CD4-positive, alpha-beta T cell treated with Interleukin-6 at 100 ng/mL for 8 hours (primary cell): ENCODE measurements at regions not wholly inside any gene's neighbourhood (a gene's known extent, or its start where the extent isn't known, plus 50 kb on each side); places are given as distances from the start of the nearest gene placed in this dataset.

Experiments used
- DNase-seq: peaks from one replicate; pipeline ENCODE4 v3.0.0-alpha.2; 2020; ENCODE audit warnings: mixed read lengths, low spot score

DNA sequence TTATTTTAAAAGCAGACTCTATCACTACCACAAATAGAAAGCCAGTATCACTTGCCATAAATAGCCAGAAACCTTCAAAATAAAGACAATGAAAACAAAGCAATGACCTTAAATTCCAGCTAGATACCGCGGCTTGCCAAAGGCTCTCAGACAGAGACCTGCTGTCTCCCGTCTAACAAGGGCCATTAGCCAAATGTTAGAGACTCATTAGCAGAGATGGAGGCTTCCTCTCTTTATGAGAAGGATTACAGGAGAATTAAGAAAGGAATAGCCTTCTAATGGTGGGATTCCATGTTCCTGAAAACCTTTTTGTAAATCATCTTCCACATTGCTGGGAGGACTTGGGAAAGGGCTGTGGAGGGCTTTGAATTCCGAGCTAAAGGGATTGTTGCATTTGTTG is 206.7 kb downstream of the AACS start:
- no peak for DNase-seq

DNA sequence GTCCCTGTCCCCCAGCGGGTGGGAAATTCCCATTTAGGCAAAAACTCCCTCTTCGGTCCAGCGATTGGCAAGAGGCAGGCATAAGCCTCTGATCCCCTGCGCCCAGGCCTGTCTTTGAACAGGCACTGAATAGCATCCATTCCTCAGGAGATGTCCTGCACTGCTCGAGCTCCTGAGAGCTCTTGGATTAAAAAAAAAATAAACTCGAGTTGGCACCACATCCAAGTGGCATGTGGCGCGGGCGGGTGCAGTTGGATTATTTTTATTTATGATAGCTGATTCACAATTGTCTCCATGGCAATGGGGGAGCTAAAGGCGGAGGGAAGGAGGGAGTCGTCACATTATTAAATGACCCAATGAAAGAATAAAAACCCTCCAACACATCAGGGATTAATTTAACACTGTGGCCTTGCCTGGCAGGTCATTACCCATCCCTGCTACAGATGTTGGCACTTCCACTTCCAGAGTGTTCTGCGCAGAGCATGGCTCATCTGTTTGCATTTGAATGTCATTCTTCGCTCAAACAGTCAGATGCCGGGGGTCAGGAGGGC is 207.2 kb downstream of the AACS start:
- no peak for DNase-seq

DNA sequence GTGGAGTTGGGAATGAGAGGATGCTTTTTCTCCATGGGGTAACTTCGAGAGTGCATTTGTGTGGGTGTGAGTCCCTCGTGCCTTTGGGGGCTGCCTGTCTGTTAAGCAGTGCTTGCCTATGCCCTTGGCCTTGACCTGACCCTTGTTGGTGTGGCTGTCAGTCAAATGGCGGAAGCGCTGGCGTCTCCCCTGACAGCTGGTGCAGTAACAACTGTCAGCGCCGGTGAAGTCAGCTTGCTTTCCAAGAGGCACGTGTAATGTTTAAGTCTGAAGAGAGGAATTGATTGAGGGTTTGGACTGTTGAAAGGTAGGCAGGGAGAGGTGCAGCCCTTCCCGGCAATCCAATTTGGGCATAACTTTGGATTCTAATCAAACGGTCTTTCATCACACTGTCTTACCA is 211.3 kb downstream of the AACS start:
- no peak for DNase-seq

DNA sequence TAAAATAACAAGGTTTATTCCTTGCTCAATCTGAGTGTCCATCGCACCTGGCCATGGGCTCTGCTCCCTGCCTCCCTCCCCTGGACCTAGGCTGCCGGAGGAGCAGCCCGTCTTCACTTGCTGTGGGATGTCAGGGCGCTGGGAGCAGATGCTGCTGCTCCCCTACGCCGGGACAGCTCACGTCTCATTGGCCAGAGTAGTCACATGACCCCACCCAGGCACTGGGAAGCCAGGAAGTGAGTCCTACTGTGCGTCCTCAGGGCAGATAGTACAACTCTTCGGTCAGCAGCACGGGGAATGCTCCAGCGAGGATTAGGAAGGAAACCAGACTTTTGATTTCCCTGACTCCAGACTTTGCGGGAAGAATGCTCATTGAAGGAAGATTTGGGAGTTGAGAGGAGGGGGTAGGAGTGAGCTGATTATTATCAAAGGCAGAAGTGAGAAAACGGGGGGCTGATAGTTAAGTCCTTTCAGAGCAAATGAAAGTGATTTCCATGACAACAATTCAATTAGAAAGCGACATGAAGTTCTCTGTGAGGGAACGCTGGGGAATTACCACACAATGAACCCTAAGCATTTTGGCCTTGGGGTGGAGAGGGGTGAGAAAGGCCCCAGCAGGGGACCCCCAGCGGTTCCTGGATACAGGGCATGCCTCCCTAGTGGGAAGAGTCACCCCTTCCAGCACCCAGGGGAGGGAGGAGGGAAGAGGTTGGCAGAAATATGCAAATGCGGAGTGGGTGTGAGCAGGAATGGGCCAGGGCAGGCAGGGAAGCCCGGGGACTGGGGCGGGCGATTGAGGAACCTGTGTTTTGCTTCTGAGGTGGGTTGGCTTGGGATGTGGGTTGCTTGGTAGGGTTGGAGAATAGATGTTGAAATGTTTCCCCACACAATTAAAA is 215.5 kb downstream of the AACS start:
- no peak for DNase-seq

DNA sequence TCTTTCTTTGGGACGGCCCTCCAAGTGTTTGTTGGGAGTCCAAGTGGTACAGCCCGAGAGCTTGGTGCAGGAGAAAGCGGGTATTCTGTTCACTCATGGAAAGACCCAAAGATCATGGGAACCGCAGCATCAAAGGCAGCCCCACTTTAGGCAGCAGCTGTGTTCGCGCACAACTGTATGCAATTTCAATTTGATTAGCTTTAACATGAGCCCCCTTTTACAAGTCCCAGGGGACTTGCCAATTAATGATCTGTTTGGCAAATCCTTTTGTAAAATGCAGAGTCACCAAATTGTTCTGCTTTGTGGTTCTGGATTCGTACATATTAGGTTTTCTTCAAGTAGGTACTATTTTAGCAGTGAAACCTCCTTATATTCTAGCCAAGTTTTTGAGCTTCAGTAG is 217.7 kb downstream of the AACS start:
- DNase-seq: no peak

DNA sequence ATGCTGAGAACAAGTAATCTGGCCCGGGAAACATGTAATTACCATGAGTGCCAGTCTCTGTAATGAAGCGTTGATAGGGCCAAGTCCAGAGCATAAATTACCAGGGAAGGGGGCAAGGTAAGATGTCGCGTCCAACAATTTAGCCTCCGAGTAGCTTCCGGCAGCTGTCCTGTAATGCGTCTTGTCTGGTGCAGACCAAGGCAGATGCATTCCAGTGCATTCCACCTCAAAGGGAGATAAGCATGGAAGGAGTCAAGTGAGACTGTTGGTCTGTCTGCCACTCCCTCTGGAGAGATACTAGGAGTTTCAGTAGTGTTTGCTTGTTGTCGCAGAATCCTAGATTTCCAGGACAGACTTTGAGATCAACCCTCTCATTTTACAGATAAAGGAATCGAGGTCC is 218.3 kb downstream of the AACS start:
- no peak for DNase-seq

DNA sequence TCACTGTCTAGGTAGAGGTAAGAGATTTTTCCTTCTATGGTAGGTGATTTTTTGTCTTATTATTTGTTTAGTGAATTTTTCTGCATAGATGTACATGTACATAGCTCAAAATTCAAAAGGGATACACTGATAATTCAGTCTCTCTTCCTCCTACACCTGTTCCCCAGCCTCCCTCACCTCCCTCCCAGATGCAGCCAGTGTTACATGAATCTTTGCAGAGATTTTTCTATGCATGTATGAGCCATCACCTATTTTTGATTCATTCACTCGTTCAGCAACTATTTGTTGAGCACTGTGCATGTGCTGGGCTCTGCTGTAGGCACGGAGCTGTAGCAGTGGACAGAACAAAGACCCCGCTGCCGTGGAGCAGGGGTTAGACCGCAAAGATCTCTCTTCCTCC is 218.9 kb downstream of the AACS start:
- no peak for DNase-seq

DNA sequence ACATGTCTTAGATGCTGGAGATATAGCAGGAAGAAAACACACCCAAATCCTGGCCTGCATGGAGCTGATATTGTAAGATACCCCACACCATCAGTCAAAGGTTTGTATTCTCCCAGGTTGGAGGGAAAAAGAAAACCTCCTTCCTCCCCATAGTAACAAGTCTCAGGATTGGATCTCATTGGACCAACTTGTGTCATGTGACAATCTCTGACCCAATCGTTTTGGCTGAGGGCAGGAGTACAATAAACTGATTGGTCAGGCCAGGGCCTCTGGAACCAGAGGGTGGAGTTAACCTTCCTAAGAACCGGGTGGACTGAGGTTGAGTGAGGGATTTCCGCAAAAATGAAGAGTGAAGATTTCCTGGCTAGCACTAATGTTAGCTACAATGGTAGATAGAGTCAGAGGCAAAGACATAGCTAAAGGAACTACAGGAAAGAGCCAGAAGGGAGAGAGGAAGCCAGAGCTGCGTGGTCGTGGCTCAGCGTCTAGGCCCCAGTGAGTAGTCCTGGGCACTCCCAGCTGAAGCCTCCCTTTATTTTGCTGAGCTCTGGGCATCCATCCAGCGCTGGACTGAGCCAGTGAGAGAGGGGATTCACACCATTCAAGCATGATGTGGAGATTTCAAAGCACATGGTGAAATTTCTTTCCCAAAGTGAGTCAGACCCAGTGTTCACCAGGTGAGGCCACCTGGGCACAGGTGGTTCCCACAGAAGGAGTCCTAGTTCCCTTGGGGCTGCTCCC is 219.9 kb downstream of the AACS start:
- no peak for DNase-seq

DNA sequence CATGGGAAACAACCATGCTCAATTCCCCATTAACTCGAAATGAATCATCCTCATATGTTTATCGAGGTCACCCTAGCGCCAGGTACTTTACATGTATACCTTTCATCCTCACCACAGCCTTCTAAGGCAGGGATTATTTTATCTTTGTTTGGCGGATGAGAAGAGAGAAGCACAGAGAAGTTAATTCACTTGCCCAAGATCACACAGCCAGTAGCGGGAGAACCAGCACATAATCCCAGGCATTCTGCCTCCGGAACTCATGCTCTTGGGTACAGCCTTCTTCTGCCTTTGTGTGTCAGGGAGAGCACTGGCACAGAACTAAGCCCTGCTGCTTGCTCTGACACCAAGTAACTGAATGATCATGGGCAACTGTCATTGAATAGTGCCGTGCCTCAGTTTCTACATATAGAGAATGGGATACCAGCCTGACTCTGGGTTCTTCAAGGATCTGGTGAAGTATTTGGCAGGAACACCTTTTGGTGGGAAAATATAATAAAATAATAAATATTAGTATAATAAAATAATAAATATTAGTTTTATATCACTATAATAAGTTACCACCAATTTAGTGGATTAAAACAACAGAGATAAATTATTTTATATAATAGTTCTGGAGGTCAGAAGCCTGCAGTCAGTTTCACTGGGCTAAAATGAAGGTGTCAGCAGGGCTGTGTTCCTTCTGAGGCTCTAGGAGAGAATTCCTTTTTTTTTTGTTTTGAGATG is 220.9 kb downstream of the AACS start:
- DNase-seq: no peak

DNA sequence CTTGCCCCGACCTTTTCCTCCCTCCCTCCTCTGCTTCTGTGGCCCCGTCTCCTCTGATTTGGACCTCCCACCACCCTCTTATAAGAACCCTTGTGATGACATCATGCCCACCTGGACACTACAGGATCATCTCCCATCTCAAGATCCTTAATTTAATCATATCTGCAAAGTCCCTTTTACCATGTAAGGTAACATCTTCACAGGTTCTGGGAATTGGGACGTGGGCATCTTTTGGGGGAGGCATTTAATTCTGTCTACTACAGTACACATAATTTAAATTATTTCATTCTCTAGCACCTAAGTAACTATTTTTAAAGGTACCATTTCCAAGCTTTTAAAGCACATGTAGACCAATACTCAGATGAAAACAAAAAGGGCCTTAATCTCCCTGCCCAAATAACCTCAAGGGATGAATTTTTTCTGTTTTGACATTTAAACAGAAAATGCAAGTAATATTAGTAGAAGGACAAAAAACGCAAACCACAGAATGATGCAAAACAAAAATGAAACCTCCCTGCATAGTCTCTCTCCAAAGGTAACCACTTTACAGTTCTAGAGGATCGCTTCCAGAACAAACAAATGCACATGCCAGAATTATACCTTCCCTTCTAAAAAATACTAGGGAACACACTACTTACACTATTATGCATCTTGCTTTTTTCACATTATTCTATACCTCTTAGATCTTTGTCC is 222.1 kb downstream of the AACS start:
- DNase-seq: no peak

DNA sequence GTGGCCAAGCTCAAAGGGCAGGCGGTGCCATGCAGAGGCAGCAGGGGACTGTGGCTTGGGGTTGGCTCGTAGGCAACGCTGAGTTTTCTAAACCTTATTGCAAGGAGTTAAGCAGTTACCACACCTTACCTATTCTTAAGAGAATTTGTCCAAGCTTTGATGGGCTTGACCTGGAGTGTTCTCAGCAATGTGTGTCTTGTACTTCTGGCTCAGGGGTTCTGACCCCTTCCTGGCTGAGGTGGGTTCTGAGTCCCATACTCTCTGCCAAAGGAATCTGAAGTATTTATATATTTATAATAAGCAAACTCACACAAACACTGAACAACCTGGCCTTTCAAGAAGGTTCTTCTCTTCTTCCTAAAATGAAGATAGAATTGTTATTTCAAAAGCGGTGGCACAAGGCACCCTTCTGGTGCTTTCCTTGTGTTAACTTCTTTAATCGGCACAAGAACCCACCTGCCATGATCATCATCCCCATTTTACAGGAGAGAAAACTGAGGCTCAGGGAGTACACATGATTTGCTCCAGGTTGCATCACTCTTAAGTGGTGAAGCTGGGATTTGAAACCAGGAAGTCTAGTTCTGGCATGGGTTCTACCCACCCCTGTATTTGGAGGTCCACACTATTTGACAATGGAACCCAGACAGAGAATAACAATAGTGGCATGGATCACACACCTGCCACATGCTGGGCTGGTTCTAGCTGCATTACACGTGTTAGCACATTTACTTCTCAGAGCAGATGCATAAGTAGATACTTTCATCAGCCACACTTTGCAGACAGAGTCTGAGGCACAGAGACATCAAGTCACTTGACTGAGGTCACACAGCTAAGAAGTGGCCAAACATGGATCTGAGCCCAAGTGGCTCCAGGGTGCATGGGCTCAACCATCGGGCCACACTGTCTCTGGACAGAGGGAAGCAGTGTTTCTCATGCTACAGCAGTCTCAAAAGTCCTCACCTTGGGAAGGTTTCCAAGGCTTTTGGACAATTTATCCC is 224.0 kb downstream of the AACS start:
- no peak for DNase-seq

DNA sequence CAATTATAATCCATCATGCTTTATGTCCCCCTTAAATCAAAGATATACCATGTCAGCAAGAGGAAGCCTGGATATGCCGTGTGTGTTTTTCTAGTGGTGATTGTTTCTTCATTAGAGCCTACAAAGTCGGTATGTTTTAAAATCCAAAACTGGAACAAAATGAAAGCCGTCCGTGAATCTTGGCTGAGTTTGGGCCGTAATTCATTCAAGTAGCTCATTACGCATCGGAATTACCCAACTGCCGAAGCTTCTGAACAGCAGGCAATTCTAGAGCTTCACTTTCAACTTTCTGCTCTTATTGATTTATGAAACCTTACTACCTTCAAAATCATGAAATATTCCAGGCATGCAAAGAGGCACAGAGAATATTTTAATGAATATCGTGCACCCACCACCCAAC is 224.7 kb downstream of the AACS start:
- no peak for DNase-seq

DNA sequence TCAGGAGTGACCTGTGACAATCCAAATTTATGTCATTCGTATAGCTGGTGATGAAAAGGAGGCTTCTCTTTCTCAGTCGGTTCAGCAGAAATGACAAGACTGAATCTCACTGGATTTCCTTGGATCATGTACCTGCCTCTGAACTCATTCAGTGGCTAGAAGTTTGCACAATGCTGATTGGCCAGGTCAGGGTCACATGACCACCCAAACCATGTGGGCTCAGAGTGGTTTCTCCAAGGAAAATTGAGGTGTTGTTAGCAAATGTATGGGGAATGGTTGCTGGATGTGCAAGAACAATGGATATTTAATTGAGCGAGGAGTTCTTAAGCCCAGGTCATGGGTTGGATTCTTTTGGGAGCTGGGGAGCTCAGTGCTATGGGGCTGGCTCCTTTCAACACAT is 227.5 kb downstream of the AACS start:
- no peak for DNase-seq

DNA sequence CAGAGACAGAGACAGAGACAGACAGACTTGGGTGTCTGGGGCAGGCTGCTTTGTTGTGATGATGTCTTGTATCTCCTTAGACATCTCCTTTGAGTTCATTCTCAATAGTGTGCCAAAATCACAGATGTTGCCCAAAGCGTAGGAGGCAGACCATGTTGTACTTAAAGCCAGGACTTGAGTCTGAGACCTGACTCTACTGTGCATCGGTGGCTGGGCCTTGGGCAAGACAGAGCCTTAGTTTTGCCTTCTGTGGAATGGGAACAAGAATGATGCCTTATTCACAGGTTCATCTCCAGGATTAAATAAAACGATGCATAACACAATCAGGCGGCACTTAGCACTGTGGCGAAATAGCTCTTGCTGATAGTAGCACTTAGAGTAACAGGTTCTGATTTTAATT is 230.3 kb downstream of the AACS start:
- no peak for DNase-seq

DNA sequence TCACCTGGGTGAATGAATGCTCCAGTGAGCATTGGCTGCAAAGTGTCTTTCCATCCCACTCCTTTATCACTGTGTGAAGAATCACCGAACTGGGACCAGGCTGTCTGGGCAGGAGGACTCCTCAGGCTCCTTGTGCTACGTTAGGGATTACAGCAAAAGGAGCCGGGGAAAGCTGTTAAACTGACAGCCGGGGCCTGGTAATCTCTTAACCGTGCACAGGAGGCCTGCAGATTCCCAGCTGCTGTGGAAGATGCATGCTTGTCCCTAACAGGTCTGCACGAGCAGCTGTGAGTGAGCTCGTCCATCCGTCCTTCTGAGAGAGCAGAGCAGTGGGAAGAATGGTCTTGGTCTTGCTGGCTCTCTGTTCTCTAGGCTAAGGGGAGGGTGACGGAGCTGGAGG is 231.5 kb downstream of the AACS start:
- no peak for DNase-seq

DNA sequence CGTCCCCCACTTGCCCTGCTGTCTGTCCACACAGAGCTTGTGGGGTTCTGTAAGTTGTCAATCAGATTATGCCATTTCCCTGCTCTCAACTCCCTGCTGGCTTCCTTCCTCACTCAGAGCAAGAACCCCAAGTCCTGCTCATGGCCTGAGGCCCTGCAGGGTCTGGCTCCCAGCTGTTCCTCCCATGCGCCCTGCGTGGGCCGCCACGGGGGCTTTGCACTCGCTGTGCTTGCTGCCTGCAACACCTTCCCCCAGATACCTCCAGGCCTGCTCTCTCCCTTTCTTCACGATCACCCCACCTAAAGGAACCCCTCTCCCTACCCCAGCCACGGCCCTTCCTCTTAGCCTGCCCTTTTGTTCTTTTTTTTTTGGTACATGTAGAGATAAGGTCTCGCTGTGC is 234.6 kb downstream of the AACS start:
- DNase-seq: no peak

DNA sequence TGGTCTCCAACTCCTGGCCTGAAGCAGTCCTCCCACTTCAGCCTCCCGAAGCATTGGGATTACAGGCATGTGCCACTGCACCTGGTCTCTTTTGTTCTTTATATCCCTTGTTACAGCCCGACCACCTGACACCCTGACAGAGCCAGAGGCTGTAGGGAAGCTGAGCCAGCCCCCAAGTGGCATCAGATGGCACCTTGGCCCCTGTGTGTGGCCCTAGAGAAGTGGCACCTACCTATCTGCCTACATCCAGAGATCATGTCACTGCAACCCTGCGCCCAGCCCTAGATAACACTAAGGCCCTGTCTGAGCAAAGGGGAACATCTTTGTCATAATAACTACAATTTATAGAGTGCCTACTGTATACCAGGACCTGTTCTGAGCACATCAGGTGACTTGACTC is 235.0 kb downstream of the AACS start:
- no peak for DNase-seq

DNA sequence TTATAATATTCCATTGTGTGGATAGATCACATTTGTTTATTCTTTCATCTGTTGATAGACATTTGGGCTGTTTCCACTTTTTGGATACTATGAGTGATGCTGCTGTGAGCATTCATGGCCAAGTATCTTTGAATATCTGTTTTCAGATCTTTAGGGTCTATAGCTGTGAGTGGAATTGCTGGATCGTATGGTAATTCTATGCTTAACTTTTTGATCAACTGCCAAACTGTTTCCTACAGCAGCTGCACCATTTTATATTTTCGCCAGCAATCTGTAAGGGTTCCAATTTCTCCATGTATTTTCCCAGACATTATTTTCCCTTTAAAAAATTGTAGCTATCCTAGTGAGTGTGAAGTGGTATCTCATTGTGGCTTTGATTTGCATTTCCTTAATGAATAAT is 238.1 kb downstream of the AACS start:
- no peak for DNase-seq

DNA sequence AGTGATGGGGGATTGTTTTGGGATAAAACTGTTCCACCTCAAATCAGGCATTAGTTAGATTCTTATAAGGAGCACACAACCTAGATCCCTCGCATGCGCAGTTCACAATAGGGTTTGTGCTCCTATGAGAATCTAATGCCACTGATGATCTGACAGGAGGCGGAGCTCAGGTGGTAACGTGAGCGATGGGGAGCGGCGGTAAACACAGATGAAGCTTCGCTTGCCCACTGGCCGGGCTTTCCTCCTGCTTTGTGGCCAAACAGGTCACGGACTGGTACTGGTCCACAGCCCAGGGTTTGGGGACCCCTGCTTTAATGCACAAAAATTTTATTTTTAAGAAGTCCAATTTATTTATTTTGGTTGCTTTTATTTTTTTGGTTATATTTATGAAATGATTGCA is 238.8 kb downstream of the AACS start:
- no peak for DNase-seq

DNA sequence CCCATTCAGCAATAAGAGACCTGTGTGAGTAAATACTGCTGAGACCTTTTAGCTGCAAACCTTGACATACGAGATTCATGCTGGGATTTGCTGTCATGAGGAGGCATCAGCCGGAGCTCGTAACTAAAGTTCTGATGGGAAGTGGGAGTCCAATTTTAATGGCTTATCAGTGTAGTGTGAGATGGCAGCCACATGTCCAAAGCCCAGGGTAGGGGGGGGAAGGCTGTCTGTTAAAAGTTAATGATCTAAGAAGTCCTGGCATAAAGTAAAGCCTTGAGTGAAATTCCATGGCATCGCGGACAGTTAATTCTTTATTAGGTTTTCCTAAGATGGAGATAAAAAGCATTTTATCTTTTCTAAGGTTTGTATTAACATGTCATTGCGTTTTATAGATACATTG is 240.0 kb downstream of the AACS start:
- DNase-seq: no peak

DNA sequence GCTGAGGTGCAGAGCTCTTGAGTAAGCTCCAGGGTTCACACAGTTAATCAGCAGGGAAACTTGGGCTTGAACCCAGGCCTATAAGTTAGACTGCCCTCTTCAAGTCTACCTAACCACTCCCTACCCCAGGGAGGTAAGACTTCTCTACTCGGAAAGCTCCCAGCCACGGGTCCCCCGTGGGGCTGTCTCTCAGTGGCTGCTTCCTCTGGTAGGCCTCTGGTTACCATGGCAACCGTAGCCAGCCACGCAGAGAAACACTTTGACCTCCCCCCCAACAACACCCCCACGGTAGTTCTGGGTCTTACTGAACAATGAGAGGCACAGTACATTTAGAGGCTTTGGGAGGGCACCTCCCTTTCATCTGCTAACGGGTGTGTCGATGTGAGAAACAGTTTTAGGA is 245.2 kb downstream of the AACS start:
- no peak for DNase-seq
